ENCODE measurements at regions not wholly inside any gene's neighbourhood (a gene's known extent, or its start where the extent isn't known, plus 50 kb on each side); places are given as distances from the start of the nearest gene placed in this dataset.
"Not testable (repeated sequence)": the region's sequence is repeated elsewhere in the genome, so short reads cannot be mapped to it uniquely, and the experiment has no call there.

DNA sequence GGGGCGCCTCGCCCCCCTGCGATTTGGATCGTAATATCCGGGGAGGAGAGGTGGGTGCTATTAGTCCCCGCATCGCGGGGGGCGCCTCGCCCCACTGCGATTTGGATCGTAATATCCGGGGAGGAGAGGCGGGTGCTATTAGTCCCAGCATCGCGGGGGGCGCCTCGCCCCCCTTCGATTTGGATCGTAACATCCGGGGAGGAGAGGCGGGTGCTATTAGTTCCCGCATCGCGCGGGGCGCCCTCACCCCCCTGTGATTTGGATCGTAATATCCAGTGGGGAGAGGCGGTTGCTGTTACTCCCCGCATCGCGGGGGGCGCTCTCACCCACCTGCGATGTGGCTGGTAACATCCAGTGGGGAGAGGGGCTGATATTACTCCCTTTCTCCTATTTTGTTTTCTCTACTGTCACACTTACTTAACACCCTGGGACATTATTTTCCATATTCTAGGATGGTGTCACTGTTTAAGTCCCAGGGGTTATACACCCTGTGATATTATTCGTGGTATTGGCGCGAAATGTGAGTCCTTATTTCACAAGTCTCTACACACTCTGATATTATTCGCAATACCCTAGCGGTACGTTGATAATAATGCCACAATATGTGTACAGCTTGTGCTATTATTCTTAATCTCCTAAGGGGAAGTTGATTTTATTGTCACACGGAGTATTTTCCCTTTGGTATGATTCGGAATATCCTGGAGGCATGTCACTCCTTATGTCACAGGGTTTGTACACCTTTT is 57.8 kb upstream of the ALDH3B2 start:
- no peaks in the 10 kb centered on the region for H3K36me3 ChIP-seq (ENCODE audit: insufficient read depth, low read length)
- H3K9me3 ChIP-seq (ENCODE audit: low read length) = no peaks in the 10 kb centered on the region
- Mint-ChIP-seq H3K4me3 (peak overlapping the region in 6 of 7 donors; percentile 45 to 85 (median 69)), H3K4me1 (peaks cover 7 to 10% (median 8%) of the 10 kb centered on the region in 3 donors), H3K9me3 (no peaks in the 10 kb centered on the region), H3K27ac (no peak overlapping the region), H3K36me3 (no peaks in the 10 kb centered on the region), H3K27me3 (peaks cover 11 to 44% of the 10 kb centered on the region in 2 donors)
- peak overlapping the region; percentile 34 for H3K4me3 ChIP-seq (ENCODE audit: low read length)
- H3K27ac ChIP-seq (ENCODE audit: low read depth, low read length) = no peak overlapping the region
- CTCF ChIA-PET = no interaction called here
- no peaks in the 10 kb centered on the region for H3K27me3 ChIP-seq (ENCODE audit: insufficient read depth, low read length, poor library complexity, severe bottlenecking)
- POLR2A ChIA-PET = no interaction called here
- H3K4me1 ChIP-seq (ENCODE audit: insufficient read depth, low read length) = peaks cover 6% of the 10 kb centered on the region
- peak; percentile 32 to 70 (median 48) for DNase-seq

DNA sequence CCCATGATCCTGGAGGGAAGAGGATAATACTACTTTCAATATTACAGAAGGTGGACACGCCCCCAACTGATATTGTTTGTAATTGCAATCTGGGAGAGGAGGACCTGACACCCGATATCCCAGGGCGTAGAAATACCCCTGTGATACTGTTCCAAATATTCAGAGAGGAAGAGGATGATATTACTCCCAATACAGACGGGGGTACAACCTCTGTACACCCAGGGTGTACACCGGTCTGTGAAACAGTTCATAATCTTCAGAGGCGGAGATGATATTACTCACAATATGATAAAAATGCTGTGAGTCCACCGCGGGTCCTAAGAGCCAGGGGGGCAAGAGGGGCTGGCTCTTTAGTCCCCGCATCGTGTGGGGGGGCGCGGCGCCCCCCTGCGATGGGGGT is 57.2 kb upstream of the ALDH3B2 start:
- POLR2A ChIA-PET = no interaction called here
- H3K9me3 ChIP-seq (ENCODE audit: low read length) = no peaks in the 10 kb centered on the region
- no peak overlapping the region for H3K27ac ChIP-seq (ENCODE audit: low read depth, low read length)
- H3K36me3 Mint-ChIP-seq = no peaks in the 10 kb centered on the region
- H3K4me3 Mint-ChIP-seq = peak overlapping the region; percentile 45 to 85 (median 66)
- no peaks in the 10 kb centered on the region for H3K36me3 ChIP-seq (ENCODE audit: insufficient read depth, low read length)
- CTCF ChIA-PET = no interaction called here
- H3K27me3 Mint-ChIP-seq = peaks cover 9 to 42% of the 10 kb centered on the region in 2 donors
- no peaks in the 10 kb centered on the region for H3K9me3 Mint-ChIP-seq
- peaks cover 7 to 10% (median 8%) of the 10 kb centered on the region in 3 donors for H3K4me1 Mint-ChIP-seq
- DNase-seq = no peak
- H3K27ac Mint-ChIP-seq = peak overlapping the region in 2 of 8 donors; percentile 61 to 85
- peaks cover 6% of the 10 kb centered on the region for H3K4me1 ChIP-seq (ENCODE audit: insufficient read depth, low read length)
- H3K4me3 ChIP-seq (ENCODE audit: low read length) = peak overlapping the region; percentile 34
- H3K27me3 ChIP-seq (ENCODE audit: insufficient read depth, low read length, poor library complexity, severe bottlenecking) = no peaks in the 10 kb centered on the region

DNA sequence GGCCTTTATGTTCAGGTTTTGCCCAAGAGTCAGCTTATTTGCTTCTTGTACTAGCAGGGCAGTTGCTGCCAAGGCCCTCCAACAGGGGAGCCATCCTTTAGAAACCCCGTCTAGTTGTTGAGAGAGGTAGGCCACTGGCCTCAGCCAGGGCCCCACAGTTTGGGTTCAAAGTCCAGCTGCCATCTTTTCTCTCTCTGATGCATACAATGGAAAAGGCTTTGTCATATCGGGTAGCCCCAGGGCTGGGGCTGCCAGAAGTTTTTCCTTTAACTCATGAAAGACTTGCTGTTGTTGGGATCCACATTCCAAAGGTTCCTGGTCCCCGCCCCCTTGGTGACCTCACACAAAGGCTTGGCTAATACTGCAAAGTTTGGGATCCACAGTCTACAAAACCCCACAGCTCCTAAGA is 53.7 kb upstream of the ALDH3B2 start:
- H3K4me3 ChIP-seq (ENCODE audit: low read length); CTCF ChIA-PET; H3K27ac Mint-ChIP-seq; H3K36me3 Mint-ChIP-seq; H3K36me3 ChIP-seq (ENCODE audit: insufficient read depth, low read length); H3K27ac ChIP-seq (ENCODE audit: low read depth, low read length); H3K9me3 ChIP-seq (ENCODE audit: low read length); H3K4me1 ChIP-seq (ENCODE audit: insufficient read depth, low read length); POLR2A ChIA-PET; DNase-seq; H3K27me3 ChIP-seq (ENCODE audit: insufficient read depth, low read length, poor library complexity, severe bottlenecking); H3K4me3 Mint-ChIP-seq; H3K9me3 Mint-ChIP-seq; H3K4me1 Mint-ChIP-seq: not testable (repeated sequence)
- H3K27me3 Mint-ChIP-seq = peaks cover 8 to 33% of the 10 kb centered on the region in 2 donors

DNA sequence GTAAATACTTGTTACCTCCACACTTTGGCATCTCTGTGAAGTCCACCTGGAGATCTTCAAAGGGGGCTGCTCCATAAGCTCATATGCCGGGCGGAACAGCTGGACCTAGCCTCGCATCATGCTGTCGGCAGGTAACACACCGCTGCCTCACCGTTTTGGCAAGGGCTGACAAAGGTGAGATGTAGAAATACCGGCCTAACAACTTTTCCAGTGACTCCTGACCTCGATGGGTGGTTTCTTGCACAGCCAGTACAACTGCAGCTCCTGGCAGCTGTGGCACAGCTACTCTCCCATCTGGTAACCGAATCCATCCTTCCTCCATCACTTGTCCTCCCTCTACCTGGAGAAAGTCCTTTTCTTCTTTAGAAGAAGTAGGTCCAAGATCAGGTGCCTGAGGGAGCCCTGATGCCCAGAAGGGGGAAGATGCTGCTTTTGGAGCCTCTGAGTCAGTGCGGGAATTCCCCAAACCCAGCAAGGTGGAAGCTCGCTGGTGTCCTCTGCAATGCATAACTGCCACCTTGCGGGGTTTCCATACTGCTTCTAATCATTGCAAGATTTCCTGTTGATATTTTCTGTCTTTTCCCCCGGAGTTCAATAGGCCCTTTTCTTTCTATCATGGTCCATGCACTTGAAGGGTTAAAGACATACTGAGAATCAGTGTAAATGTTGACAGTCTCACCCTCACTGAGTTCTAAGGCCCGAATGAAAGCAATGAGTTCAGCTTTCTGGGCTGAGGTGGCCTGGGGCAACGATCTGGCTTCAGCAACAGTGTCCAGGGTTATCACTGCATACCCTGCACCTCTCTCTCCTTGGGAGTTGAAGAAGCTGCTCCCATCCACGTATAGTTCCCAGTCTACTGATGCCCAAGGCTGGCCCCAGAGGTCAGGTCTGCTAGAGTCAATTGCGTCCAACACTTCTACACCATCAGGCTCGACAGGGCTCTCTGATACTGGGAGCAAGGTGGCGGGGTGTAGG is 52.9 kb upstream of the ALDH3B2 start:
- DNase-seq; H3K4me1 Mint-ChIP-seq; H3K4me3 Mint-ChIP-seq; H3K4me3 ChIP-seq (ENCODE audit: low read length); H3K36me3 ChIP-seq (ENCODE audit: insufficient read depth, low read length); H3K36me3 Mint-ChIP-seq; H3K4me1 ChIP-seq (ENCODE audit: insufficient read depth, low read length); H3K27ac ChIP-seq (ENCODE audit: low read depth, low read length); H3K9me3 ChIP-seq (ENCODE audit: low read length); CTCF ChIA-PET; H3K27ac Mint-ChIP-seq; H3K9me3 Mint-ChIP-seq; POLR2A ChIA-PET; H3K27me3 ChIP-seq (ENCODE audit: insufficient read depth, low read length, poor library complexity, severe bottlenecking): not testable (repeated sequence)
- H3K27me3 Mint-ChIP-seq = peaks cover 8 to 30% of the 10 kb centered on the region in 2 donors

Data from CD8-positive, alpha-beta memory T cell (primary cell).